Large intestine (tissue), 3 donors: ENCODE measurements at regions not wholly inside any gene's neighbourhood (a gene's known extent, or its start where the extent isn't known, plus 50 kb on each side); places are given as distances from the start of the nearest gene placed in this dataset.

Experiments
- DNase-seq, 2 donors: peaks; one replicate each; pipeline versions ENCODE4 v3.0.0 to v3.0.0-alpha.2; 2013
- H3K27ac ChIP-seq: one replicate; pipeline ENCODE4 v1.5.1; 2013; ENCODE audit warnings: low read length
- H3K27me3 ChIP-seq: 2 replicates; pipeline ENCODE4 v1.6.1; 2013; ENCODE audit warnings: low read length; ENCODE audit not compliant: control insufficient read depth, insufficient read depth
- H3K36me3 ChIP-seq: 2 replicates; pipeline ENCODE4 v1.6.1; 2013; ENCODE audit warnings: low read length; ENCODE audit not compliant: control insufficient read depth, insufficient read depth
- H3K4me1 ChIP-seq: one replicate; pipeline ENCODE4 v1.6.1; 2013; ENCODE audit warnings: low read length; ENCODE audit not compliant: control insufficient read depth, insufficient read depth
- H3K4me3 ChIP-seq: one replicate; pipeline ENCODE4 v1.5.1; 2013; ENCODE audit warnings: low read length
- H3K9me3 ChIP-seq: one replicate; pipeline ENCODE4 v1.6.1; 2013; ENCODE audit warnings: mild to moderate bottlenecking, low read depth, low read length, moderate library complexity; ENCODE audit not compliant: control insufficient read depth
- WGBS: methylation state at CpG from one replicate; pipeline ENCODE4 v1.1.5; 2013; ENCODE audit warnings: low lambda C conversion rate; ENCODE audit not compliant: insufficient coverage; 5-methylcytosine and 5-hydroxymethylcytosine counted together

GRCh38 chr7:25926451-25926850 is 225.5 kb upstream of the NFE2L3 start:
- WGBS: no CpG with 5 or more reads among the region's 2 CpGs
- H3K4me1 ChIP-seq: no peaks in the 10 kb centered on the region
- no peaks in the 10 kb centered on the region for H3K36me3 ChIP-seq
- DNase-seq: no peak
- H3K9me3 ChIP-seq: no peaks in the 10 kb centered on the region
- H3K4me3 ChIP-seq: no peak overlapping the region
- H3K27ac ChIP-seq: no peak overlapping the region
- H3K27me3 ChIP-seq: no peaks in the 10 kb centered on the region

GRCh38 chr7:25926891-25927625 is 224.9 kb upstream of the NFE2L3 start:
- Histone ChIP-seq H3K9me3 (no peaks in the 10 kb centered on the region), H3K36me3 (no peaks in the 10 kb centered on the region), H3K4me3 (no peak overlapping the region), H3K27ac (no peak overlapping the region), H3K27me3 (no peaks in the 10 kb centered on the region), H3K4me1 (no peaks in the 10 kb centered on the region)
- no CpG with 5 or more reads among the region's 7 CpGs for WGBS
- DNase-seq: no peak

GRCh38 chr7:25927626-25927978 is 224.4 kb upstream of the NFE2L3 start:
- no peaks in the 10 kb centered on the region for H3K9me3 ChIP-seq
- WGBS: no CpG with 5 or more reads among the region's 4 CpGs
- no peak overlapping the region for H3K4me3 ChIP-seq
- no peaks in the 10 kb centered on the region for H3K36me3 ChIP-seq
- DNase-seq: no peak
- no peak overlapping the region for H3K27ac ChIP-seq
- no peaks in the 10 kb centered on the region for H3K27me3 ChIP-seq
- no peaks in the 10 kb centered on the region for H3K4me1 ChIP-seq

DNA sequence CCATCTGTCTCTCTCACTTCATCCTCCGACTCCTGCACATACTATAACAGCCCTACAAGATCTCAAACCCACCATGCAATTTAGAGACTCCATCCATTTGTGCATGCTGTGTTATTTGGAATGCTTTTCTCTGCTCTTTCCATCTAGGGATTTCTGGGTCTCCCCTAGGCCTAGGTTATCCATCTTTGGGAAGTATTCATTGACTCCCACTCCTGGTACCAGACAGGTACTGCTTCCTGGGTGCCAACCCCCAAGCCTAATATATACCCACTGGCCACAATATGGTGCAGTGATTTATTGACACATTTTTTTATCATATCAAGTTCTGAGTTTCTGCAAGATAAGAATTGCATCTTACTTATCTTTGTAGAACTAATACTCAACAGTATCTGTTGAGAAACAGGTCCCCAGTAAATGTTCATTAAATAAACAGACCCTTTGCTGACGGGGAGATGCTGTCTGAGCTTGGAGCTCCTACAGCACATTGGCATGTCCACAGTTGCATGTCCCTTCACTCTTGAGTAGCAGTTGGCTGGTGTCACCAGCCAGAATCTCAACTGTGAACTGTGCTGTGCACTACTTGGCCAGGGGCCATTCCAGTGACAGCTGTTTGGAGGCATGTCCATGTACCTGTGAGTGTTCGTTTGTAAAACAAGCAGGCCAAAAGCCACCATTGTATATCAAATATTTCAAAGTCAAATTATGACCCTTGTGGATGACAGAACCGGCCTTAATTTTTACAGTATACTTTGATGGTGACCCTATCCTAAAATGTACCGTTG is 223.3 kb upstream of the NFE2L3 start:
- Histone ChIP-seq H3K27me3 (no peaks in the 10 kb centered on the region), H3K27ac (no peak overlapping the region), H3K36me3 (no peaks in the 10 kb centered on the region), H3K9me3 (no peaks in the 10 kb centered on the region), H3K4me1 (no peaks in the 10 kb centered on the region), H3K4me3 (no peak overlapping the region)
- DNase-seq: no peak
- WGBS: no CpG with 5 or more reads among the region's 5 CpGs

- WGBS: no CpG with 5 or more reads among the region's 5 CpGs
- H3K27me3 ChIP-seq: no peaks in the 10 kb centered on the region
- no peak overlapping the region for H3K4me3 ChIP-seq
- H3K27ac ChIP-seq: no peak overlapping the region
- DNase-seq: no peak
- no peaks in the 10 kb centered on the region for H3K36me3 ChIP-seq
- no peaks in the 10 kb centered on the region for H3K9me3 ChIP-seq
- H3K4me1 ChIP-seq: no peaks in the 10 kb centered on the region
Measured at GRCh38 chr7:25929448-25929847, 222.6 kb upstream of the NFE2L3 start.

- no peaks in the 10 kb centered on the region for H3K27me3 ChIP-seq
- DNase-seq: no peak
- WGBS: no CpG with 5 or more reads among the region's 5 CpGs
- no peaks in the 10 kb centered on the region for H3K36me3 ChIP-seq
- no peak overlapping the region for H3K27ac ChIP-seq
- H3K9me3 ChIP-seq: peaks cover 4% of the 10 kb centered on the region
- no peak overlapping the region for H3K4me3 ChIP-seq
- no peaks in the 10 kb centered on the region for H3K4me1 ChIP-seq
Measured at GRCh38 chr7:25930492-25931048, 221.4 kb upstream of the NFE2L3 start.

GRCh38 chr7:25931156-25931555 is 220.8 kb upstream of the NFE2L3 start:
- Histone ChIP-seq H3K9me3 (peaks cover 4% of the 10 kb centered on the region), H3K27ac (no peak overlapping the region), H3K27me3 (no peaks in the 10 kb centered on the region), H3K4me3 (no peak overlapping the region), H3K36me3 (no peaks in the 10 kb centered on the region), H3K4me1 (no peaks in the 10 kb centered on the region)
- WGBS: no CpG with 5 or more reads among the region's 1 CpG
- no peak for DNase-seq

- H3K4me3 ChIP-seq: no peak overlapping the region
- H3K4me1 ChIP-seq: no peaks in the 10 kb centered on the region
- no peaks in the 10 kb centered on the region for H3K27me3 ChIP-seq
- no peak overlapping the region for H3K27ac ChIP-seq
- peaks cover 4% of the 10 kb centered on the region for H3K9me3 ChIP-seq
- no peaks in the 10 kb centered on the region for H3K36me3 ChIP-seq
- no CpG with 5 or more reads among the region's 1 CpG for WGBS
- no peak for DNase-seq
Measured at GRCh38 chr7:25933921-25934320, 218.1 kb upstream of the NFE2L3 start.

DNA sequence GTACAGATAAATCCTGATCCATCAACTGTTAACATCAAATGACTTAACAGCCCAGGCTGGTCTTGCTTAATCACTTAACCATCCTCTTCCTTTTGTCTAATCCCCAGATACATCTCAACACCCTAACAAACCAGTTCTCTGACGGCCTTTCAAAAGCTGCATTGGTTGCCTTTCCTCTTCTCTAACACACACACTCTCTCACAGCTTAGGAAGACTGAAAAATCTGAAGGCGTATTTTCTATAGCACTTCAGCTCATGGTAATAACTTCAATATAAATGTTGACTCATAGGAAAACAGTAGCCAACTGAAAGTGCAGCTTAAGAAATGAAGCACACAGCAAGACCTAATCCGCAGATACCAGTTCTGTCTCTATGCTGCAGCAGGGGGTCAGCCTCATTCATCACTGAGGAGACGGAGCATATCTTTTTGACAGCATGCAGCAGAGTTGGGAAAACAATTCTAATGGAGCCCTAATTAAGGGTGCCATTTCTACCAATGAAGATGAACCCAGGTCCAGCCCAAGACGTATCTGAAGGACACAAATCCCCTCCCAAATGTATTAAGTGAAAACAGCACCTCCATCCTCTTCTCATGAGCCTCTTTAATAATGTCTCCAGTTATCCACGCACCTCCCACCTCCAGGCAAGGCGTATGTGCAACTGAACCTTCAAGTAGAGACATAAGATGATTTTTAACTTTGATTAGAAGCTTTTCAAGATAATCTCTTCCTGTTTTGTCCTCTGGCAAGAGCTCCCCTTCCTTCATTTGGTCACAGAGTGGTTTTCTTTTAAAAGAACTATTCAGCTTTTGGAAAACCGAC is 211.7 kb upstream of the NFE2L3 start:
- Histone ChIP-seq H3K27ac (no peak overlapping the region), H3K4me3 (no peak overlapping the region)

GRCh38 chr7:25944777-25945515 is 207.1 kb upstream of the NFE2L3 start:
- Histone ChIP-seq H3K4me1 (peaks cover 10% of the 10 kb centered on the region), H3K9me3 (no peaks in the 10 kb centered on the region), H3K36me3 (no peaks in the 10 kb centered on the region), H3K27me3 (no peaks in the 10 kb centered on the region), H3K4me3 (no peak overlapping the region), H3K27ac (no peak overlapping the region)
- no CpG with 5 or more reads among the region's 8 CpGs for WGBS
- no peak for DNase-seq

More for the DNA sequence above, 211.7 kb upstream of the NFE2L3 start:
- 65% methylated on average over 4 of the region's 8 CpGs for WGBS
- Histone ChIP-seq H3K27me3 (no peaks in the 10 kb centered on the region), H3K4me1 (peaks cover 3% of the 10 kb centered on the region), H3K9me3 (no peaks in the 10 kb centered on the region), H3K36me3 (no peaks in the 10 kb centered on the region)
- no peak for DNase-seq
